H9 (cell line): ENCODE measurements at regions not wholly inside any gene's neighbourhood (a gene's known extent, or its start where the extent isn't known, plus 50 kb on each side); places are given as distances from the start of the nearest gene placed in this dataset.

Experiments used
- DNase-seq: peaks from one replicate; pipeline ENCODE4 v3.0.0-alpha.2; 2017
- H2AFZ ChIP-seq: one replicate; pipeline ENCODE4 v1.6.1; 2013; ENCODE audit warnings: mild to moderate bottlenecking, low read length, control low read depth, moderate library complexity
- H2AK5ac ChIP-seq: 2 replicates; pipeline ENCODE4 v1.6.1; 2013; ENCODE audit warnings: low read length, control low read depth, mixed read lengths; ENCODE audit not compliant: insufficient read length
- H2BK120ac ChIP-seq: one replicate; pipeline ENCODE4 v1.6.1; 2013; ENCODE audit warnings: low read depth, mild to moderate bottlenecking, low read length, control low read depth, inconsistent platforms; ENCODE audit not compliant: poor library complexity, severe bottlenecking
- H2BK12ac ChIP-seq: 2 replicates; pipeline ENCODE4 v1.6.1; 2013; ENCODE audit warnings: low read length, control low read depth, mixed read lengths, low read depth; ENCODE audit not compliant: insufficient read length
- H2BK15ac ChIP-seq: 2 replicates; pipeline ENCODE4 v1.6.1; 2013; ENCODE audit warnings: low read depth, low read length, control low read depth
- H2BK20ac ChIP-seq: one replicate; pipeline ENCODE4 v1.6.1; 2013; ENCODE audit warnings: low read depth, mild to moderate bottlenecking, low read length, control low read depth, inconsistent platforms; ENCODE audit not compliant: poor library complexity, severe bottlenecking
- H2BK5ac ChIP-seq: 2 replicates; pipeline ENCODE4 v1.6.1; 2013; ENCODE audit warnings: low read length, control low read depth, mixed read lengths; ENCODE audit not compliant: insufficient read length
- H3K14ac ChIP-seq: 2 replicates; pipeline ENCODE4 v1.6.1; 2013; ENCODE audit warnings: low read length, control low read depth; ENCODE audit not compliant: insufficient read depth
- H3K18ac ChIP-seq: 2 replicates; pipeline ENCODE4 v1.6.1; 2013; ENCODE audit warnings: low read depth, mild to moderate bottlenecking, mixed read lengths, low read length, control low read depth; ENCODE audit not compliant: insufficient read length
- H3K23ac ChIP-seq: 2 replicates; pipeline ENCODE4 v1.6.1; 2013; ENCODE audit warnings: low read length, control low read depth, mixed read lengths, low read depth; ENCODE audit not compliant: insufficient read length
- H3K23me2 ChIP-seq: 2 replicates; pipeline ENCODE4 v1.6.1; 2013; ENCODE audit warnings: low read depth, mild to moderate bottlenecking, mixed read lengths, low read length, control low read depth; ENCODE audit not compliant: insufficient read length, poor library complexity, severe bottlenecking
- H3K27ac ChIP-seq: 2 replicates; pipeline ENCODE4 v1.5.1; 2013; ENCODE audit warnings: low read length, control low read depth, mixed read lengths, low read depth; ENCODE audit not compliant: insufficient read length
- H3K27me3 ChIP-seq: 2 replicates; pipeline ENCODE4 v1.6.1; 2013; ENCODE audit warnings: low read length, control low read depth, inconsistent platforms; ENCODE audit not compliant: insufficient read depth
- H3K4ac ChIP-seq: 2 replicates; pipeline ENCODE4 v1.6.1; 2013; ENCODE audit warnings: low read depth, mild to moderate bottlenecking, control low read depth, inconsistent platforms, low read length, moderate library complexity
- H3K4me1 ChIP-seq: 2 replicates; pipeline ENCODE4 v1.6.1; 2013; ENCODE audit warnings: low read length, control low read depth, inconsistent platforms; ENCODE audit not compliant: insufficient read depth
- H3K4me2 ChIP-seq: 2 replicates; pipeline ENCODE4 v1.6.1; 2013; ENCODE audit warnings: low read length, control low read depth, mixed read lengths; ENCODE audit not compliant: insufficient read length, insufficient read depth
- H3K56ac ChIP-seq: 2 replicates; pipeline ENCODE4 v1.6.1; 2013; ENCODE audit warnings: low read depth, mild to moderate bottlenecking, mixed read lengths, low read length, control low read depth; ENCODE audit not compliant: insufficient read length
- H3K79me1 ChIP-seq: 2 replicates; pipeline ENCODE4 v1.6.1; 2013; ENCODE audit warnings: low read depth, mild to moderate bottlenecking, moderate library complexity, low read length, control low read depth, inconsistent platforms; ENCODE audit not compliant: insufficient read depth, poor library complexity, severe bottlenecking
- H3K79me2 ChIP-seq: 2 replicates; pipeline ENCODE4 v1.6.1; 2013; ENCODE audit warnings: low read length, control low read depth, inconsistent platforms; ENCODE audit not compliant: insufficient read depth
- H3K9ac ChIP-seq: 2 replicates; pipeline ENCODE4 v1.6.1; 2013; ENCODE audit warnings: low read length, control low read depth, mixed read lengths; ENCODE audit not compliant: insufficient read length; ENCODE audit errors: extremely low read depth
- H3K9me3 ChIP-seq: one replicate; pipeline ENCODE4 v1.6.1; 2013; ENCODE audit warnings: low read depth, low read length, inconsistent platforms; ENCODE audit not compliant: control insufficient read depth
- H3T11ph ChIP-seq: one replicate; pipeline ENCODE4 v1.6.1; 2013; ENCODE audit warnings: mild to moderate bottlenecking, low read length, control low read depth, inconsistent platforms
- H4K20me1 ChIP-seq: one replicate; pipeline ENCODE4 v1.6.1; 2013; ENCODE audit not compliant: control insufficient read depth, insufficient read length, insufficient read depth
- H4K5ac ChIP-seq: 2 replicates; pipeline ENCODE4 v1.6.1; 2013; ENCODE audit warnings: low read depth, mild to moderate bottlenecking, mixed read lengths, low read length, control low read depth; ENCODE audit not compliant: insufficient read length
- H4K8ac ChIP-seq: replicated peaks from 2 replicates; pipeline ENCODE4 v1.6.1; 2013; ENCODE audit warnings: low read length, control low read depth, mixed read lengths, low read depth; ENCODE audit not compliant: insufficient read length
- H4K91ac ChIP-seq: 2 replicates; pipeline ENCODE4 v1.6.1; 2013; ENCODE audit warnings: low read depth, mild to moderate bottlenecking, moderate library complexity, mixed read lengths, low read length, control low read depth; ENCODE audit not compliant: insufficient read length
- H3K27ac Mint-ChIP-seq, 3 experiments: 2 replicates in 2 of 3; 3 replicates in 1 of 3; pipeline ENCODE4 v1.8.0; 2020 to 2021; ENCODE audit warnings: mixed read lengths in 3 of 3, mild to moderate bottlenecking in 1 of 3, moderate library complexity in 1 of 3
- H3K27me3 Mint-ChIP-seq: 2 replicates; pipeline ENCODE4 v1.8.0; 2021; ENCODE audit warnings: low read depth, mild to moderate bottlenecking, moderate library complexity, mixed read lengths
- H3K36me3 Mint-ChIP-seq, 3 experiments: 2 replicates in 2 of 3; 3 replicates in 1 of 3; pipeline ENCODE4 v1.8.0; 2020 to 2021; ENCODE audit warnings: low read depth in 3 of 3, mixed read lengths in 3 of 3; ENCODE audit not compliant: insufficient read depth in 1 of 3
- H3K4me1 Mint-ChIP-seq, 2 experiments: 2 replicates each; pipeline ENCODE4 v1.8.0; 2020; ENCODE audit warnings: mixed read lengths in 2 of 2
- H3K4me3 Mint-ChIP-seq, 2 experiments: 2 replicates in 1 of 2; 3 replicates in 1 of 2; pipeline ENCODE4 v1.8.0; 2020 to 2021; ENCODE audit warnings: mild to moderate bottlenecking in 2 of 2, mixed read lengths in 2 of 2, moderate library complexity in 1 of 2
- H3K9me3 Mint-ChIP-seq, 2 experiments: 2 replicates in 1 of 2; 3 replicates in 1 of 2; pipeline ENCODE4 v1.8.0; 2020; ENCODE audit warnings: mild to moderate bottlenecking in 2 of 2, mixed read lengths in 2 of 2, moderate library complexity in 1 of 2
- WGBS: extraction: QIAGEN DNeasy Blood & Tissue Kit; methylation state at CpG from one replicate; pipeline ENCODE4 v1.1.7; 2013; ENCODE audit warnings: missing lambda C conversion rate, low lambda C conversion rate, mixed read lengths; ENCODE audit not compliant: insufficient read length; ENCODE audit errors: extremely low coverage; 5-methylcytosine and 5-hydroxymethylcytosine counted together
- TF ChIP-seq, protein P1 (sequence below): fragments of 200-600 bp; sonication (generic); conservative IDR thresholded peaks from 3 replicates; pipeline ENCODE4 v1.8.0; 2021; ENCODE audit warnings: antibody characterized with exemption, mild to moderate bottlenecking

DNA sequence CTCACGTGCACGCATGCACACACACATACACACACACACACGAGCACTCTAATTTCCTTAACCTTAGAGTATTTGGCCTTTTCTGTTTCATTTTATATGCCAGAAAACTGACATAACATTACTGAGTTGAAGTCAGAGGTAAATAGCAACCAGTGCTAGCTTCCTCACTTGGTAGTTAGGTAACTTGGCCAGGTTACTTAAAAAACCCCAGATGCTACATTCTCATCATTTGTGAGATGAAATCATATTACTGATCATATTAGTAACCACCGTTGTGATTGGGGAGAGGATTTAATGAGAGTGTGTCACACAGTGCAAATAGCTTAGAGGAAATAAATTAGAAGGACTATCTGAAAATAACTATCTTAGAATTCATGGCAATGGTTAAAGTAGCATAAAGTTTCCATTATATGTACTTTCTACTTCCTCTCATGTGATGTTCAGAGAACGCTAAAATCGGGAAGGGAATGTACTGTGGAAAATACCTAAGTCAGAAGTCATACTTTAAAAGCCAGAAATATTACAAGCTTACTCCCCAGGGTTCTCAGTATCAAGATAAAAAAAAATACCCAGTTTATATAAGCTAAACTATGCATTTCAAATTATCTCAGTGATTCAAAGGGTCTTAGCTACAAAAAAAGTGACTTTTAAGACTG lies 120.5 kb downstream of the TUSC1 start:
- Mint-ChIP-seq H3K4me1 (peaks cover 2 to 3% of the 10 kb centered on the region in 2 experiments; a peak in 2 of 4 replicates), H3K27ac (no peak overlapping the region), H3K4me3 (no peak overlapping the region), H3K27me3 (no peaks in the 10 kb centered on the region), H3K36me3 (no peaks in the 10 kb centered on the region; a peak in 1 of 7 replicates), H3K9me3 (no peaks in the 10 kb centered on the region)
- Histone ChIP-seq H4K5ac (no peak overlapping the region), H3K27ac (no peak overlapping the region), H2AK5ac (no peak overlapping the region), H2AFZ (no peak overlapping the region), H2BK12ac (no peak overlapping the region), H3K23ac (no peak overlapping the region), H2BK20ac (no peak overlapping the region), H3K79me1 (no peaks in the 10 kb centered on the region), H3K23me2 (no peaks in the 10 kb centered on the region), H4K20me1 (no peaks in the 10 kb centered on the region), H4K8ac (no peak overlapping the region), H3K18ac (no peak overlapping the region), H3K4me2 (no peak overlapping the region), H3K27me3 (no peaks in the 10 kb centered on the region), H3K4ac (no peak overlapping the region), H3K14ac (no peak overlapping the region), H3K9me3 (no peaks in the 10 kb centered on the region), H3K79me2 (no peaks in the 10 kb centered on the region), H3K9ac (no peak overlapping the region), H3K56ac (no peak overlapping the region), H3T11ph (no peak overlapping the region), H3K4me1 (no peaks in the 10 kb centered on the region), H4K91ac (no peak overlapping the region), H2BK120ac (no peak overlapping the region), H2BK15ac (no peak overlapping the region), H2BK5ac (no peak overlapping the region)
- TF ChIP-seq, protein P1, sequence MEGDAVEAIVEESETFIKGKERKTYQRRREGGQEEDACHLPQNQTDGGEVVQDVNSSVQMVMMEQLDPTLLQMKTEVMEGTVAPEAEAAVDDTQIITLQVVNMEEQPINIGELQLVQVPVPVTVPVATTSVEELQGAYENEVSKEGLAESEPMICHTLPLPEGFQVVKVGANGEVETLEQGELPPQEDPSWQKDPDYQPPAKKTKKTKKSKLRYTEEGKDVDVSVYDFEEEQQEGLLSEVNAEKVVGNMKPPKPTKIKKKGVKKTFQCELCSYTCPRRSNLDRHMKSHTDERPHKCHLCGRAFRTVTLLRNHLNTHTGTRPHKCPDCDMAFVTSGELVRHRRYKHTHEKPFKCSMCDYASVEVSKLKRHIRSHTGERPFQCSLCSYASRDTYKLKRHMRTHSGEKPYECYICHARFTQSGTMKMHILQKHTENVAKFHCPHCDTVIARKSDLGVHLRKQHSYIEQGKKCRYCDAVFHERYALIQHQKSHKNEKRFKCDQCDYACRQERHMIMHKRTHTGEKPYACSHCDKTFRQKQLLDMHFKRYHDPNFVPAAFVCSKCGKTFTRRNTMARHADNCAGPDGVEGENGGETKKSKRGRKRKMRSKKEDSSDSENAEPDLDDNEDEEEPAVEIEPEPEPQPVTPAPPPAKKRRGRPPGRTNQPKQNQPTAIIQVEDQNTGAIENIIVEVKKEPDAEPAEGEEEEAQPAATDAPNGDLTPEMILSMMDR: no peak
- no peak for DNase-seq
- WGBS: no CpG with 5 or more reads among the region's 6 CpGs
